ENCODE measurements at regions not wholly inside any gene's neighbourhood (a gene's known extent, or its start where the extent isn't known, plus 50 kb on each side); places are given as distances from the start of the nearest gene placed in this dataset.
"Not testable (repeated sequence)": the region's sequence is repeated elsewhere in the genome, so short reads cannot be mapped to it uniquely, and the experiment has no call there.

GRCh38 chr1:149638481-149638880 is 54.8 kb downstream of the PPIAL4C start:
- TF ChIP-seq POLR2AphosphoS5 (IDR thresholded peaks at IDR 0.05; ENCODE audit: low read depth, low read length); SIN3A (IDR thresholded peaks at IDR 0.05; ENCODE audit: borderline replicate concordance, low read depth, low read length); GATA2 (CRISPR knock-in tag; IDR thresholded peaks at IDR 0.05); CTCF (IDR thresholded peaks at IDR 0.05); EZH2phosphoT487 (IDR thresholded peaks at IDR 0.05; ENCODE audit: borderline replicate concordance, low read depth); TAF1 (IDR thresholded peaks at IDR 0.05; ENCODE audit: borderline replicate concordance, low read depth, low read length); MXI1 (IDR thresholded peaks at IDR 0.05; ENCODE audit: low read depth, low read length); RFX5 (IDR thresholded peaks at IDR 0.05; ENCODE audit: low read length); EP300 (IDR thresholded peaks at IDR 0.05; ENCODE audit: borderline replicate concordance in 1 of 2, low read depth in 1 of 2, low read length in 1 of 2): not testable (repeated sequence)

All from SK-N-SH (cell line).